Fibroblast of lung (primary cell): ENCODE measurements at regions not wholly inside any gene's neighbourhood (a gene's known extent, or its start where the extent isn't known, plus 50 kb on each side); places are given as distances from the start of the nearest gene placed in this dataset.

Experiments used
- DNase-seq, 2 donors: peaks; one replicate each; pipeline versions ENCODE4 v3.0.0 to v3.0.0-alpha.2; 2010; ENCODE audit warnings: low read depth in 2 of 2
- H2AFZ ChIP-seq: 2 replicates; pipeline ENCODE4 v1.5.1; 2012; ENCODE audit warnings: low read length, control low read depth, inconsistent platforms
- H3K27ac ChIP-seq: 2 replicates; pipeline ENCODE4 v1.5.1; 2011; ENCODE audit warnings: low read length, control low read depth; ENCODE audit not compliant: insufficient read depth
- H3K27me3 ChIP-seq: 2 replicates; pipeline ENCODE4 v1.5.1; 2011; ENCODE audit warnings: mild to moderate bottlenecking, low read length; ENCODE audit not compliant: control insufficient read depth, insufficient read depth
- H3K36me3 ChIP-seq: 2 replicates; pipeline ENCODE4 v1.5.1; 2011; ENCODE audit warnings: low read length; ENCODE audit not compliant: control insufficient read depth, insufficient read depth
- H3K4me1 ChIP-seq: 2 replicates; pipeline ENCODE4 v1.5.1; 2011; ENCODE audit warnings: low read length; ENCODE audit not compliant: control insufficient read depth, insufficient read depth; ENCODE audit errors: extremely low read depth
- H3K4me2 ChIP-seq: 2 replicates; pipeline ENCODE4 v1.5.1; 2011; ENCODE audit warnings: low read length, control low read depth; ENCODE audit not compliant: insufficient read depth; ENCODE audit errors: extremely low read depth
- H3K4me3 ChIP-seq, 4 experiments: fragments of 200-600 bp in 1 of 4; sonication (generic) in 1 of 4; replicated peaks in 1 of 4; 2 replicates each; pipeline ENCODE4 v1.5.1; 2011 to 2016; ENCODE audit warnings: low read length in 4 of 4, low read depth in 3 of 4, mild to moderate bottlenecking in 3 of 4, control low read depth in 2 of 4, inconsistent platforms in 1 of 4, mixed read lengths in 1 of 4; ENCODE audit not compliant: insufficient read depth in 1 of 4; ENCODE audit errors: control extremely low read depth in 1 of 4
- H3K79me2 ChIP-seq: 2 replicates; pipeline ENCODE4 v1.5.1; 2012; ENCODE audit warnings: mild to moderate bottlenecking, low read length, inconsistent platforms; ENCODE audit not compliant: control insufficient read depth, insufficient read depth
- H3K9ac ChIP-seq: 2 replicates; pipeline ENCODE4 v1.5.1; 2011; ENCODE audit warnings: mild to moderate bottlenecking, low read length, control low read depth; ENCODE audit not compliant: insufficient read depth
- H3K9me3 ChIP-seq: 2 replicates; pipeline ENCODE4 v1.5.1; 2012; ENCODE audit warnings: low read depth, low read length; ENCODE audit not compliant: control insufficient read depth, insufficient read depth
- H4K20me1 ChIP-seq: 2 replicates; pipeline ENCODE4 v1.5.1; 2011; ENCODE audit warnings: low read length; ENCODE audit not compliant: control insufficient read depth, insufficient read depth; ENCODE audit errors: extremely low read depth
- EZH2 ChIP-seq: IDR thresholded peaks from 2 replicates; pipeline ENCODE4 v1.5.1; 2012; ENCODE audit warnings: low read length, control low read depth, mild to moderate bottlenecking; ENCODE audit errors: missing control alignments
- TF ChIP-seq, protein P1 (sequence below), 2 donors: IDR thresholded peaks in 1 of 2; conservative IDR thresholded peaks in 1 of 2; 1 replicate in 1 of 2; 2 replicates in 1 of 2; pipeline ENCODE4 v1.5.1; 2011 to 2012; ENCODE audit warnings: low read length in 2 of 2, control low read depth in 1 of 2, inconsistent platforms in 1 of 2, low read depth in 1 of 2, mild to moderate bottlenecking in 1 of 2

DNA sequence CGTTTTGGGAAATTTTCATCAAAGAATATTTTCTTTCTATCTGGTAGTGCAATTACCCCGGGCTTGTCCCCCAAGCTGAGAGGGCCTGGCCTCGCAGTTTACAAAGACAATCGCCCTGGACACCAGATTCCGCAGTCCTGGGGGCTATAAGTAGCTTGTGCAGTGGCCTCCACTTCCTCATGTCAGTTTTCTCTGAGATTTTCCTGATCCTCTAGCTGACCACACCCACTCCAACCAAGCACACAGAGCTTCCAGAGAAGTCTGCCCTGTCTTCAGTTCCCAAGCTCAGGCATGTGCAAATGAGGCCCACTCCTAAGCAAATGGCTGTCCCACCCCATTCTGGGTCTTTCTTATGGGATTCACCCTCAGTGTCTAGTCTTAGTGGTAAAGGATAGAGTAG lies 245.3 kb downstream of the MAFB start:
- Histone ChIP-seq H3K79me2 (no peaks in the 10 kb centered on the region), H2AFZ (no peak overlapping the region), H3K4me1 (no peaks in the 10 kb centered on the region), H3K27ac (no peak overlapping the region), H3K36me3 (no peaks in the 10 kb centered on the region), H3K27me3 (no peaks in the 10 kb centered on the region), H3K9ac (no peak overlapping the region), H3K4me2 (no peak overlapping the region), H3K4me3 (no peak overlapping the region), H4K20me1 (no peaks in the 10 kb centered on the region), H3K9me3 (no peaks in the 10 kb centered on the region)
- TF ChIP-seq, protein P1, sequence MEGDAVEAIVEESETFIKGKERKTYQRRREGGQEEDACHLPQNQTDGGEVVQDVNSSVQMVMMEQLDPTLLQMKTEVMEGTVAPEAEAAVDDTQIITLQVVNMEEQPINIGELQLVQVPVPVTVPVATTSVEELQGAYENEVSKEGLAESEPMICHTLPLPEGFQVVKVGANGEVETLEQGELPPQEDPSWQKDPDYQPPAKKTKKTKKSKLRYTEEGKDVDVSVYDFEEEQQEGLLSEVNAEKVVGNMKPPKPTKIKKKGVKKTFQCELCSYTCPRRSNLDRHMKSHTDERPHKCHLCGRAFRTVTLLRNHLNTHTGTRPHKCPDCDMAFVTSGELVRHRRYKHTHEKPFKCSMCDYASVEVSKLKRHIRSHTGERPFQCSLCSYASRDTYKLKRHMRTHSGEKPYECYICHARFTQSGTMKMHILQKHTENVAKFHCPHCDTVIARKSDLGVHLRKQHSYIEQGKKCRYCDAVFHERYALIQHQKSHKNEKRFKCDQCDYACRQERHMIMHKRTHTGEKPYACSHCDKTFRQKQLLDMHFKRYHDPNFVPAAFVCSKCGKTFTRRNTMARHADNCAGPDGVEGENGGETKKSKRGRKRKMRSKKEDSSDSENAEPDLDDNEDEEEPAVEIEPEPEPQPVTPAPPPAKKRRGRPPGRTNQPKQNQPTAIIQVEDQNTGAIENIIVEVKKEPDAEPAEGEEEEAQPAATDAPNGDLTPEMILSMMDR (conservative IDR thresholded peaks at IDR 0.05 in 1 of 2, IDR thresholded peaks at IDR 0.05 in 1 of 2; ENCODE audit: low read depth in 1 of 2, low read length in 2 of 2): no peak
- TF ChIP-seq EZH2: no peak
- no peak for DNase-seq

DNA sequence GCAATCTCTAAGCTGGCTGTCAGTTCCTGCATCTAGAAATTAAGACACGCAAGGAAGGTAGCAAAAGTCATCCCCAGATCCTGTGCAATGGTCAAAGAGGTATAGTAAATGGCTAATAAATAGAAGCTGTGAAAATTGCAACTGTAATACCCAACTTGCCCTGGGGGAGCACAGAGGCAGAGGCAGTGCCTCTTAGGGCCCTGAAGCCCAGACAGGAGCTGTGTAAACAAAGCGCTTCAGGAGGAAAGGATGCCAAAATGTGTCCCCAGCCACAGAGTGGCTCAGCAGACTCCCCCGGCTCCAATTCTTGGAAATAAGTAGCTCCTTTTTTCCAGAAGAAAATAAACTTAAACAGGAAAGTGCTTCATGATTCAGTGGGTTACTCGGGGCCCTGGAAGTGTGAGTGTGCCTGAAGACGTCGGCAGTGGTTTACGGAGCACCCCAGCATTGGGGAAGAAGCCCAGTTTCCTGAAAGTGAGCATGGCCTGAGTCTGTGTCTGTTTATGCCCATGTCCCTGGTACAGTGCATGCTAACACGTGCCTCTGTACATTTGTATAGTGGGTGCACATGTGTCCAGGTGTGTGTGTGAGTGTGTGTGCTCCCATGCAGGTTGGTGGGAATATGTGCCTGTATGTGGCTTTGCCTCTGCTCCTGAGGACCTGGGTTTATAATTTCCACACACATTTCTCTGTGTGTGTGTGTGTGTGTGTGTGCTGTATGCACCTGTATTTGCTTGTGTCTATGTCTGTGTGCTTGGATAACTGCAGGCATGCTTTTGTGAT lies 246.7 kb downstream of the MAFB start:
- DNase-seq: peak in 1 of 2 donors; percentile 32
- Histone ChIP-seq H4K20me1 (no peaks in the 10 kb centered on the region), H3K4me2 (no peak overlapping the region), H3K4me3 (no peak overlapping the region), H3K9ac (no peak overlapping the region), H3K79me2 (no peaks in the 10 kb centered on the region), H3K9me3 (no peaks in the 10 kb centered on the region), H3K27me3 (no peaks in the 10 kb centered on the region), H3K36me3 (no peaks in the 10 kb centered on the region), H3K27ac (no peak overlapping the region), H2AFZ (no peak overlapping the region), H3K4me1 (no peaks in the 10 kb centered on the region)
- TF ChIP-seq EZH2: no peak
- TF ChIP-seq, protein P1 (conservative IDR thresholded peaks at IDR 0.05 in 1 of 2, IDR thresholded peaks at IDR 0.05 in 1 of 2; ENCODE audit: low read depth in 1 of 2, low read length in 2 of 2): peak in 1 of 2 donors; percentile 39

DNA sequence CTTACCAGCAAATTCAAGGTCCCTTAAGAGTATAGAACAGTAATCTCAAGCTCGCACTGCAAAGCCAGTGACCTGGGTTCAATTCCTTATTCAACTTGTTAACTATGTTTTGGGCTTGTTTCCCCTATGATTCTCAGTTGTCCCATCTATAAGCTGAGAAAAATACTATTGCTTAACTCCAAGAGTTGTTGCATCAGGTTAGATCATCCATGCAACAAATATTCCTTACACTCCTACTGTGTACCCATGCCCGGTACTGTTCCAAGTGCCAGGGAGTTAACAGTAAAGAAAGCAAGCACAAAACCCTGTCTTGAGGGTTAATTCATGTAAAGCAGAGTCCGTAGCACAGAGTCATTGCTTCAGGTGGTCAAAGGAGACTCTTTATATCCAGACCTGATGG lies 247.3 kb downstream of the MAFB start:
- H3K9me3 ChIP-seq: no peaks in the 10 kb centered on the region
- no peaks in the 10 kb centered on the region for H3K27me3 ChIP-seq
- TF ChIP-seq, protein P1 (conservative IDR thresholded peaks at IDR 0.05 in 1 of 2, IDR thresholded peaks at IDR 0.05 in 1 of 2; ENCODE audit: low read depth in 1 of 2, low read length in 2 of 2): no peak
- TF ChIP-seq EZH2: no peak
- H3K9ac ChIP-seq: no peak overlapping the region
- no peaks in the 10 kb centered on the region for H4K20me1 ChIP-seq
- no peaks in the 10 kb centered on the region for H3K4me1 ChIP-seq
- H3K36me3 ChIP-seq: no peaks in the 10 kb centered on the region
- no peak overlapping the region for H3K27ac ChIP-seq
- H3K4me2 ChIP-seq: no peak overlapping the region
- peak in 1 of 2 donors; percentile 22 for DNase-seq
- no peak overlapping the region for H3K4me3 ChIP-seq
- H2AFZ ChIP-seq: no peak overlapping the region
- no peaks in the 10 kb centered on the region for H3K79me2 ChIP-seq
